Transverse colon (tissue), 4 donors: ENCODE measurements at regions not wholly inside any gene's neighbourhood (a gene's known extent, or its start where the extent isn't known, plus 50 kb on each side); places are given as distances from the start of the nearest gene placed in this dataset.
"Not testable (repeated sequence)": the region's sequence is repeated elsewhere in the genome, so short reads cannot be mapped to it uniquely, and the experiment has no call there.

Experiments
- DNase-seq: peaks from one replicate; pipeline ENCODE4 v3.0.0-alpha.2; 2019
- H3K27ac ChIP-seq, 4 donors: fragments of 200-600 bp; sonication (generic); 2 replicates each; pipeline ENCODE4 v1.5.1; 2016 to 2018; ENCODE audit warnings: inconsistent platforms in 4 of 4
- H3K27me3 ChIP-seq: fragments of 200-600 bp; sonication (generic); 2 replicates; pipeline ENCODE4 v1.5.1; 2017; ENCODE audit warnings: inconsistent platforms
- H3K36me3 ChIP-seq, 4 donors: fragments of 200-600 bp; sonication (generic); 2 replicates each; pipeline ENCODE4 v1.5.1; 2017 to 2019; ENCODE audit warnings: inconsistent platforms in 4 of 4
- H3K4me1 ChIP-seq, 4 donors: fragments of 200-600 bp; sonication (generic); 2 replicates each; pipeline ENCODE4 v1.5.1; 2017 to 2020; ENCODE audit warnings: inconsistent platforms in 4 of 4
- H3K4me3 ChIP-seq, 4 donors: fragments of 200-600 bp; sonication (generic); 1 replicate in 1 of 4; 2 replicates in 3 of 4; pipeline versions ENCODE4 v1.5.1 to v1.6.1; 2017 to 2019; ENCODE audit warnings: inconsistent platforms in 4 of 4
- H3K9me3 ChIP-seq, 2 donors: fragments of 200-600 bp; sonication (generic); 2 replicates each; pipeline ENCODE4 v1.5.1; 2017 to 2019; ENCODE audit warnings: inconsistent platforms in 2 of 2
- CTCF ChIP-seq, 5 experiments: fragments of 200-600 bp in 3 of 5; fragments of 450-650 bp in 2 of 5; sonication (generic) in 3 of 5; IDR thresholded peaks; 1 replicate in 2 of 5; 2 replicates in 3 of 5; pipeline ENCODE4 v1.5.1; 2016 to 2017; ENCODE audit warnings: antibody characterized with exemption in 5 of 5, inconsistent platforms in 3 of 5, mild to moderate bottlenecking in 2 of 5, moderate library complexity in 1 of 5
- EP300 ChIP-seq: sonication (generic); formaldehyde crosslinking; IDR thresholded peaks from one replicate; pipeline ENCODE4 v1.6.1; 2017; ENCODE audit warnings: antibody characterized with exemption, low read depth
- POLR2A ChIP-seq: fragments of 450-650 bp; IDR thresholded peaks from one replicate; pipeline ENCODE4 v1.6.1; 2016; ENCODE audit warnings: antibody characterized with exemption, mild to moderate bottlenecking, moderate library complexity
- POLR2AphosphoS5 ChIP-seq, 3 donors: sonication (generic); formaldehyde crosslinking; IDR thresholded peaks; one replicate each; pipeline ENCODE4 v1.6.1; 2016; ENCODE audit warnings: antibody characterized with exemption in 3 of 3
- WGBS, 2 donors: methylation state at CpG; one replicate each; pipeline ENCODE4 v1.1.5; 2018; ENCODE audit warnings: low coverage in 1 of 2; 5-methylcytosine and 5-hydroxymethylcytosine counted together
- in situ Hi-C, 4 donors: fragments of 200-750 bp; cut with MboI; loops; one replicate each; pipeline versions ENCODE4 v1.15.0 to v1.15.1; 2017; ENCODE audit warnings: low sequenced_read_pairs in 3 of 4, low pct_ligation_motif_present in 1 of 4, low pct_unique_long_range_greater_than_20kb in 1 of 4
- intact Hi-C: fragments of 100-400 bp; cut with DNase I; formaldehyde crosslinking; loops from one replicate; pipeline ENCODE4 v1.15.1; 2023; ENCODE audit warnings: low total_unique reads

- Histone ChIP-seq H3K36me3 (no peaks in the 10 kb centered on the region), H3K4me3 (no peak overlapping the region), H3K27me3 (no peaks in the 10 kb centered on the region), H3K4me1 (peaks cover 0 to 3% (median 0%) of the 10 kb centered on the region in 4 donors), H3K27ac (no peak overlapping the region), H3K9me3 (no peaks in the 10 kb centered on the region)
- TF ChIP-seq EP300 = no peak
- TF ChIP-seq POLR2A = no peak
- no peak for TF ChIP-seq CTCF (IDR thresholded peaks at IDR 0.05)
- no peak for TF ChIP-seq POLR2AphosphoS5 (IDR thresholded peaks at IDR 0.05)
- in situ Hi-C loops = no loop called here
- WGBS, 2 donors = 46 to 89% methylated on average over 5 to 28 of the region's 28 CpGs
- no peak for DNase-seq
- intact Hi-C loops = no loop called here
These were observed 58.6 kb upstream of the DACT2 start for GRCh38 chr6:168377856-168378832.

- H3K9me3 ChIP-seq, H3K27ac ChIP-seq, intact Hi-C loops, H3K36me3 ChIP-seq, H3K4me1 ChIP-seq, DNase-seq, in situ Hi-C loops, H3K4me3 ChIP-seq, H3K27me3 ChIP-seq: not testable (repeated sequence)
- 89% methylated on average over 20 of the region's 20 CpGs; no CpG with 5 or more reads in 1 of the 2 donors for WGBS, 2 donors
These were observed 60.0 kb upstream of the DACT2 start for GRCh38 chr6:168379579-168379978.

- intact Hi-C loops = not testable (repeated sequence)
- 93 to 100% methylated on average over 2 to 38 of the region's 38 CpGs for WGBS, 2 donors
These were observed 60.6 kb upstream of the SMOC2 start for GRCh38 chr6:168380166-168380955.

GRCh38 chr6:168380956-168381605, 59.9 kb upstream of the SMOC2 start:
- TF ChIP-seq POLR2AphosphoS5 (IDR thresholded peaks at IDR 0.05) = no peak
- Histone ChIP-seq H3K27me3 (no peaks in the 10 kb centered on the region), H3K4me1 (peaks cover 0 to 3% (median 0%) of the 10 kb centered on the region in 4 donors), H3K36me3 (no peaks in the 10 kb centered on the region), H3K27ac (no peak overlapping the region), H3K9me3 (no peaks in the 10 kb centered on the region), H3K4me3 (no peak overlapping the region)
- DNase-seq = no peak
- 84% methylated on average over 16 of the region's 16 CpGs; no CpG with 5 or more reads in 1 of the 2 donors for WGBS, 2 donors
- in situ Hi-C loops = no loop called here
- intact Hi-C loops = no loop called here

More at GRCh38 chr6:168380166-168380955, 60.6 kb upstream of the SMOC2 start:
- H3K27ac ChIP-seq, DNase-seq, H3K9me3 ChIP-seq, H3K36me3 ChIP-seq, H3K27me3 ChIP-seq, H3K4me1 ChIP-seq, H3K4me3 ChIP-seq, in situ Hi-C loops: not testable (repeated sequence)

- intact Hi-C loops = no loop called here
- DNase-seq = no peak
- TF ChIP-seq EP300 = no peak
- TF ChIP-seq CTCF (IDR thresholded peaks at IDR 0.05) = no peak
- TF ChIP-seq POLR2AphosphoS5 (IDR thresholded peaks at IDR 0.05) = no peak
- TF ChIP-seq POLR2A = no peak
- Histone ChIP-seq H3K27ac (no peak overlapping the region), H3K36me3 (no peaks in the 10 kb centered on the region), H3K9me3 (no peaks in the 10 kb centered on the region), H3K27me3 (no peaks in the 10 kb centered on the region), H3K4me3 (no peak overlapping the region), H3K4me1 (peaks cover 0 to 3% (median 0%) of the 10 kb centered on the region in 4 donors)
- WGBS, 2 donors = 93 to 97% methylated on average over 7 to 23 of the region's 24 CpGs
- in situ Hi-C loops = no loop called here
These were observed 59.1 kb upstream of the SMOC2 start for GRCh38 chr6:168381726-168382458.
